ENCODE measurements at regions not wholly inside any gene's neighbourhood (a gene's known extent, or its start where the extent isn't known, plus 50 kb on each side); places are given as distances from the start of the nearest gene placed in this dataset.

GRCh38 chr2:147133286-147133908 lies 711.4 kb upstream of the ACVR2A start:
- Histone ChIP-seq H3K36me3 (ENCODE audit: insufficient read depth, low read length, poor library complexity, severe bottlenecking) (no peaks in the 10 kb centered on the region), H3K27me3 (replicated peaks; ENCODE audit: insufficient read depth, low read depth, low read length, poor library complexity) (no peaks in the 10 kb centered on the region), H3K27ac (ENCODE audit: low read depth, low read length, poor library complexity, severe bottlenecking) (no peak overlapping the region), H3K4me1 (ENCODE audit: insufficient read depth, low read length, poor library complexity, severe bottlenecking) (no peaks in the 10 kb centered on the region), H3K9me3 (ENCODE audit: low read depth, low read length, poor library complexity, severe bottlenecking) (no peaks in the 10 kb centered on the region), H3K4me3 (ENCODE audit: low read depth, low read length, poor library complexity, severe bottlenecking) (no peak overlapping the region)
- CTCF ChIA-PET = no interaction called here
- TF ChIP-seq, protein P1, sequence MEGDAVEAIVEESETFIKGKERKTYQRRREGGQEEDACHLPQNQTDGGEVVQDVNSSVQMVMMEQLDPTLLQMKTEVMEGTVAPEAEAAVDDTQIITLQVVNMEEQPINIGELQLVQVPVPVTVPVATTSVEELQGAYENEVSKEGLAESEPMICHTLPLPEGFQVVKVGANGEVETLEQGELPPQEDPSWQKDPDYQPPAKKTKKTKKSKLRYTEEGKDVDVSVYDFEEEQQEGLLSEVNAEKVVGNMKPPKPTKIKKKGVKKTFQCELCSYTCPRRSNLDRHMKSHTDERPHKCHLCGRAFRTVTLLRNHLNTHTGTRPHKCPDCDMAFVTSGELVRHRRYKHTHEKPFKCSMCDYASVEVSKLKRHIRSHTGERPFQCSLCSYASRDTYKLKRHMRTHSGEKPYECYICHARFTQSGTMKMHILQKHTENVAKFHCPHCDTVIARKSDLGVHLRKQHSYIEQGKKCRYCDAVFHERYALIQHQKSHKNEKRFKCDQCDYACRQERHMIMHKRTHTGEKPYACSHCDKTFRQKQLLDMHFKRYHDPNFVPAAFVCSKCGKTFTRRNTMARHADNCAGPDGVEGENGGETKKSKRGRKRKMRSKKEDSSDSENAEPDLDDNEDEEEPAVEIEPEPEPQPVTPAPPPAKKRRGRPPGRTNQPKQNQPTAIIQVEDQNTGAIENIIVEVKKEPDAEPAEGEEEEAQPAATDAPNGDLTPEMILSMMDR (conservative IDR thresholded peaks at IDR 0.05; ENCODE audit: low read depth, low read length) = no peak
- TF ChIP-seq EZH2 (IDR thresholded peaks at IDR 0.05; ENCODE audit: borderline replicate concordance, low read depth, low read length, poor library complexity, severe bottlenecking) = no peak
- no TSS peak for BruUV-seq (replicated peaks)
- no peak for DNase-seq (ENCODE audit: low spot score)
- POLR2A ChIA-PET (ENCODE audit: low non-redundant PET) = no interaction called here
- intact Hi-C loops (cut with micrococcal nuclease; ENCODE audit: unreplicated experiment) = no loop called here

GRCh38 chr2:147125145-147125544 lies 719.7 kb upstream of the ACVR2A start:
- intact Hi-C loops (cut with micrococcal nuclease; ENCODE audit: unreplicated experiment) = no loop called here
- no TSS peak for BruUV-seq (replicated peaks)
- DNase-seq (ENCODE audit: low spot score) = no peak
- TF ChIP-seq, protein P1 (conservative IDR thresholded peaks at IDR 0.05; ENCODE audit: low read depth, low read length) = no peak
- no peak for TF ChIP-seq EZH2 (IDR thresholded peaks at IDR 0.05; ENCODE audit: borderline replicate concordance, low read depth, low read length, poor library complexity, severe bottlenecking)
- H3K27me3 ChIP-seq (replicated peaks; ENCODE audit: insufficient read depth, low read depth, low read length, poor library complexity) = peaks cover 4% of the 10 kb centered on the region
- ChIA-PET CTCF (no interaction called here), POLR2A (ENCODE audit: low non-redundant PET) (no interaction called here)
- no peak overlapping the region for H3K4me3 ChIP-seq (ENCODE audit: low read depth, low read length, poor library complexity, severe bottlenecking)
- H3K36me3 ChIP-seq (ENCODE audit: insufficient read depth, low read length, poor library complexity, severe bottlenecking) = no peaks in the 10 kb centered on the region
- no peak overlapping the region for H3K27ac ChIP-seq (ENCODE audit: low read depth, low read length, poor library complexity, severe bottlenecking)
- H3K9me3 ChIP-seq (ENCODE audit: low read depth, low read length, poor library complexity, severe bottlenecking) = no peaks in the 10 kb centered on the region
- no peaks in the 10 kb centered on the region for H3K4me1 ChIP-seq (ENCODE audit: insufficient read depth, low read length, poor library complexity, severe bottlenecking)

GRCh38 chr2:147122944-147123343 lies 721.9 kb upstream of the ACVR2A start:
- Histone ChIP-seq H3K4me3 (ENCODE audit: low read depth, low read length, poor library complexity, severe bottlenecking) (no peak overlapping the region), H3K27ac (ENCODE audit: low read depth, low read length, poor library complexity, severe bottlenecking) (no peak overlapping the region), H3K4me1 (ENCODE audit: insufficient read depth, low read length, poor library complexity, severe bottlenecking) (no peaks in the 10 kb centered on the region), H3K36me3 (ENCODE audit: insufficient read depth, low read length, poor library complexity, severe bottlenecking) (no peaks in the 10 kb centered on the region), H3K27me3 (replicated peaks; ENCODE audit: insufficient read depth, low read depth, low read length, poor library complexity) (peaks cover under 1% of the 10 kb centered on the region), H3K9me3 (ENCODE audit: low read depth, low read length, poor library complexity, severe bottlenecking) (no peaks in the 10 kb centered on the region)
- intact Hi-C loops (cut with micrococcal nuclease; ENCODE audit: unreplicated experiment) = no loop called here
- TF ChIP-seq, protein P1 (conservative IDR thresholded peaks at IDR 0.05; ENCODE audit: low read depth, low read length) = no peak
- TF ChIP-seq EZH2 (IDR thresholded peaks at IDR 0.05; ENCODE audit: borderline replicate concordance, low read depth, low read length, poor library complexity, severe bottlenecking) = no peak
- no TSS peak for BruUV-seq (replicated peaks)
- CTCF ChIA-PET = no interaction called here
- DNase-seq (ENCODE audit: low spot score) = no peak
- POLR2A ChIA-PET (ENCODE audit: low non-redundant PET) = no interaction called here
